DMS53 (cell line): ENCODE measurements at regions not wholly inside any gene's neighbourhood (a gene's known extent, or its start where the extent isn't known, plus 50 kb on each side); places are given as distances from the start of the nearest gene placed in this dataset.

Experiments
- DNase-seq: peaks from one replicate; lab custom pipeline; 2025; lab: John Stamatoyannopoulos, UW

GRCh38 chr2:2692599-2693389, 361.7 kb upstream of the MYT1L start:
- no peak for DNase-seq

- no peak for DNase-seq
Measured at GRCh38 chr2:2691419-2691818, 360.3 kb upstream of the MYT1L start.

GRCh38 chr2:2690985-2691384, 359.9 kb upstream of the MYT1L start:
- no peak for DNase-seq

GRCh38 chr2:2689306-2689705, 358.2 kb upstream of the MYT1L start:
- DNase-seq = no peak

GRCh38 chr2:2688254-2688653, 357.2 kb upstream of the MYT1L start:
- DNase-seq = no peak

GRCh38 chr2:2687745-2688144, 356.7 kb upstream of the MYT1L start:
- DNase-seq = no peak

- no peak for DNase-seq
Measured at GRCh38 chr2:2686222-2686621, 355.1 kb upstream of the MYT1L start.

- DNase-seq = no peak
Measured at GRCh38 chr2:2683606-2684224, 352.6 kb upstream of the MYT1L start.

- no peak for DNase-seq
Measured at GRCh38 chr2:2682700-2683342, 351.7 kb upstream of the MYT1L start.

- DNase-seq = no peak
Measured at GRCh38 chr2:2681711-2682251, 350.7 kb upstream of the MYT1L start.

- DNase-seq = no peak
Measured at GRCh38 chr2:2681085-2681484, 350.0 kb upstream of the MYT1L start.

GRCh38 chr2:2674831-2675230, 343.8 kb upstream of the MYT1L start:
- no peak for DNase-seq

GRCh38 chr2:2673406-2673805, 342.3 kb upstream of the MYT1L start:
- DNase-seq = no peak

GRCh38 chr2:2672249-2672648, 341.2 kb upstream of the MYT1L start:
- no peak for DNase-seq

- DNase-seq = no peak
Measured at GRCh38 chr2:2671826-2672225, 340.8 kb upstream of the MYT1L start.

GRCh38 chr2:2669316-2669715, 338.2 kb upstream of the MYT1L start:
- DNase-seq = no peak

- no peak for DNase-seq
Measured at GRCh38 chr2:2668681-2669265, 337.7 kb upstream of the MYT1L start.

- DNase-seq = no peak
Measured at GRCh38 chr2:2667690-2668089, 336.6 kb upstream of the MYT1L start.

- no peak for DNase-seq
Measured at GRCh38 chr2:2665834-2666133, 334.7 kb upstream of the MYT1L start.

GRCh38 chr2:2664989-2665833, 334.1 kb upstream of the MYT1L start:
- DNase-seq = peak; percentile 5

GRCh38 chr2:2663401-2664036, 332.4 kb upstream of the MYT1L start:
- DNase-seq = no peak
